ENCODE measurements at regions not wholly inside any gene's neighbourhood (a gene's known extent, or its start where the extent isn't known, plus 50 kb on each side); places are given as distances from the start of the nearest gene placed in this dataset.

DNA sequence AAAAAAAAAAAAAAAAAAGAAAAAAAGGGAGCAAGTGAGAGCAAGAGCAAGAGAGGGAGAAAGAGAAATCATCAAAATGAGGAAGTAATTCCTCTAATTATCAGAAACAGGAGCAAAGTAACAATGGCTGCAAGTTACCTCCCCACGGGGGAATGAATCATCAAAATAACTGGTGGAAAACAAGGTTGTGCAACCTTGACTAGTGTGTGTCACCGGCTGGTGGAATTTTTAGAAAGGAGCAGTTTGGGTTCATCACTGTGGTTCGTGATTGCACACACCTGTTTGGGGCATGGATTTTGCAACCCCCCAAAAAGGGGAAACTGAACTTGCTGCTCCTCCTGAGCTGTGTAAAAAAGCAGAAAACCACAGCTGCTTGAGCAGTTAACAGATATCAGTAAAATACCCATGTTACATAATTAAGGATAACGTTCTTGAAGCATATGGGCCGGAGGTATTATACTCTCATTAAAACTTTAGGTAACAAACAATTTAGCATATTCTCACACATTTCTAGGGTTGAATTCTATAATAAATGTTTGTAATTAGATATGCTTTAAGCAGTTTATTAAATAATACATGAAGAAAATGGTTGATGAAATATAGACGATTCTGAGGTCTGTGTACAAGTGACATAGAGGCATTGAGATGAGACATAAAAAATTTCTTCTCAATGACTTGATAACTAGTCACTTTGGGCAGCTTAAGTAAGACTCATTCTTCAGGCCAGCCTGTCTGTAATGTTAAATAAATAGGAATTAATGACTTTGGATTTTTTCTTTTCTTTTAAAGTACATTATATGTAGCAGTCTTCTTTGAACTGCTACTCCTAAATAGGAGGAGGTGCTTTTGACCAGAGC lies 184.2 kb upstream of the ZEB2 start:
- H3K9me3 Mint-ChIP-seq (ENCODE audit: low read depth), result no peaks in the 10 kb centered on the region
- peaks cover under 1% of the 10 kb centered on the region for H3K27me3 Mint-ChIP-seq
- no peak overlapping the region for H3K4me3 Mint-ChIP-seq (ENCODE audit: low read depth)
- H3K27ac Mint-ChIP-seq, result no peak overlapping the region
- H3K36me3 Mint-ChIP-seq (ENCODE audit: insufficient read depth), result no peaks in the 10 kb centered on the region
- TF ChIP-seq, protein P1, sequence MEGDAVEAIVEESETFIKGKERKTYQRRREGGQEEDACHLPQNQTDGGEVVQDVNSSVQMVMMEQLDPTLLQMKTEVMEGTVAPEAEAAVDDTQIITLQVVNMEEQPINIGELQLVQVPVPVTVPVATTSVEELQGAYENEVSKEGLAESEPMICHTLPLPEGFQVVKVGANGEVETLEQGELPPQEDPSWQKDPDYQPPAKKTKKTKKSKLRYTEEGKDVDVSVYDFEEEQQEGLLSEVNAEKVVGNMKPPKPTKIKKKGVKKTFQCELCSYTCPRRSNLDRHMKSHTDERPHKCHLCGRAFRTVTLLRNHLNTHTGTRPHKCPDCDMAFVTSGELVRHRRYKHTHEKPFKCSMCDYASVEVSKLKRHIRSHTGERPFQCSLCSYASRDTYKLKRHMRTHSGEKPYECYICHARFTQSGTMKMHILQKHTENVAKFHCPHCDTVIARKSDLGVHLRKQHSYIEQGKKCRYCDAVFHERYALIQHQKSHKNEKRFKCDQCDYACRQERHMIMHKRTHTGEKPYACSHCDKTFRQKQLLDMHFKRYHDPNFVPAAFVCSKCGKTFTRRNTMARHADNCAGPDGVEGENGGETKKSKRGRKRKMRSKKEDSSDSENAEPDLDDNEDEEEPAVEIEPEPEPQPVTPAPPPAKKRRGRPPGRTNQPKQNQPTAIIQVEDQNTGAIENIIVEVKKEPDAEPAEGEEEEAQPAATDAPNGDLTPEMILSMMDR (IDR thresholded peaks at IDR 0.05; ENCODE audit: unreplicated experiment), result no peak
- no peaks in the 10 kb centered on the region for H3K4me1 Mint-ChIP-seq (ENCODE audit: low read depth)
- no peak for DNase-seq (ENCODE audit: low spot score, unreplicated experiment)

- H3K27me3 Mint-ChIP-seq, result no peaks in the 10 kb centered on the region
- DNase-seq (ENCODE audit: low spot score, unreplicated experiment), result no peak
- H3K36me3 Mint-ChIP-seq (ENCODE audit: insufficient read depth), result no peaks in the 10 kb centered on the region
- no peak overlapping the region for H3K4me3 Mint-ChIP-seq (ENCODE audit: low read depth)
- H3K27ac Mint-ChIP-seq, result no peak overlapping the region
- H3K4me1 Mint-ChIP-seq (ENCODE audit: low read depth), result no peaks in the 10 kb centered on the region
- TF ChIP-seq, protein P1 (IDR thresholded peaks at IDR 0.05; ENCODE audit: unreplicated experiment), result no peak
- no peaks in the 10 kb centered on the region for H3K9me3 Mint-ChIP-seq (ENCODE audit: low read depth)
These were observed 182.1 kb upstream of the ZEB2 start for GRCh38 chr2:144702051-144702450.

DNA sequence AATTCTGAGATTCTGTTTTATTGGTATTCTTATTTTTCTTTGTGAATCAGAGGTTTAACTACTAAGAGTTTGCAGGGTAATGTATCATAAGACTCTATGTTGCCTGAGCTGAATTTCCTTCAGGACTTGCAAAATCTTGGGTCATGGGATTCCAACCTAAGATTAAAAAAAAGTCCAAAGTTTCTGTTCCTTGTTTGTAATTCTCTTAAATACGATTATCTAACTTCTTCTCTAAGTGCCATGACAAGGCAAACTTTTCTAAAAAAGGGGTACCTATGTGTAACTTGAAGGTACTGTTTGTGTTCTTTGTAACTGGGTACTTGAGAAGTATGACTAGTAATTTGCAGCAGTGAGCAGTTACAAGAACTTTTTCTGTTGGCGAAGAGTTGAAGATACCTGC lies 181.3 kb upstream of the ZEB2 start:
- Mint-ChIP-seq H3K4me3 (ENCODE audit: low read depth) (no peak overlapping the region), H3K27me3 (no peaks in the 10 kb centered on the region), H3K4me1 (ENCODE audit: low read depth) (no peaks in the 10 kb centered on the region), H3K27ac (no peak overlapping the region), H3K9me3 (ENCODE audit: low read depth) (no peaks in the 10 kb centered on the region), H3K36me3 (ENCODE audit: insufficient read depth) (no peaks in the 10 kb centered on the region)
- TF ChIP-seq, protein P1 (IDR thresholded peaks at IDR 0.05; ENCODE audit: unreplicated experiment), result no peak
- DNase-seq (ENCODE audit: low spot score, unreplicated experiment), result no peak

GRCh38 chr2:144698156-144698555 lies 178.2 kb upstream of the ZEB2 start:
- H3K36me3 Mint-ChIP-seq (ENCODE audit: insufficient read depth), result no peaks in the 10 kb centered on the region
- H3K27ac Mint-ChIP-seq, result no peak overlapping the region
- H3K4me1 Mint-ChIP-seq (ENCODE audit: low read depth), result peaks cover 6% of the 10 kb centered on the region
- TF ChIP-seq, protein P1 (IDR thresholded peaks at IDR 0.05; ENCODE audit: unreplicated experiment), result no peak
- no peaks in the 10 kb centered on the region for H3K9me3 Mint-ChIP-seq (ENCODE audit: low read depth)
- no peaks in the 10 kb centered on the region for H3K27me3 Mint-ChIP-seq
- DNase-seq (ENCODE audit: low spot score, unreplicated experiment), result no peak
- H3K4me3 Mint-ChIP-seq (ENCODE audit: low read depth), result no peak overlapping the region

DNA sequence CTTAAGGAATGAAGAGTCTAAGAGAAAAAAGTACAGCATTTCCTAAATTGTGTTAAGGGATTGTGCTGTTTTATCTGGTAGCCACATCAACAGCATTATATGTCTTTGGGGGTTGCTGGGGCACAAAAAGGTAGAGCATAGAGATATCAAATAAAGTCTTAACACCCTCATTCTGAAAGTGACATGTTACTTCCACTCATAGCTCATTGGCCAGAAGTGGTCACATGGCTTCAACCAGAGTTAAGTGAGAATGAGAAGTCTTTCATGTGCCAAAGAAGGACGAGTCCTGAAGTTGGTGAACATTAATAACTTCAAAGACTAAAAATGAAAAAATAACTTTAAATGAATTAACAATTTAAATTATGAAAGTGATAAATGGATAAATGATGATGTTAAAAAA lies 175.7 kb upstream of the ZEB2 start:
- TF ChIP-seq, protein P1 (IDR thresholded peaks at IDR 0.05; ENCODE audit: unreplicated experiment), result no peak
- H3K4me1 Mint-ChIP-seq (ENCODE audit: low read depth), result peaks cover 6% of the 10 kb centered on the region
- H3K4me3 Mint-ChIP-seq (ENCODE audit: low read depth), result no peak overlapping the region
- no peaks in the 10 kb centered on the region for H3K9me3 Mint-ChIP-seq (ENCODE audit: low read depth)
- no peaks in the 10 kb centered on the region for H3K36me3 Mint-ChIP-seq (ENCODE audit: insufficient read depth)
- H3K27me3 Mint-ChIP-seq, result no peaks in the 10 kb centered on the region
- H3K27ac Mint-ChIP-seq, result no peak overlapping the region
- no peak for DNase-seq (ENCODE audit: low spot score, unreplicated experiment)

Data from progenitor cell of endocrine pancreas (in vitro differentiated cells).